Right ventricle myocardium superior (tissue), 1 donor: ENCODE measurements at regions not wholly inside any gene's neighbourhood (a gene's known extent, or its start where the extent isn't known, plus 50 kb on each side); places are given as distances from the start of the nearest gene placed in this dataset.

Source experiments
- ATAC-seq: fragments of 200-7000 bp; cut with Tn5 transposase; one replicate; pipeline ENCODE4 v1.9.1; 2020; ENCODE audit warnings: mild to moderate bottlenecking; ENCODE audit not compliant: poor library complexity
- DNase-seq: peaks from one replicate; pipeline ENCODE4 v3.0.0-alpha.2; 2020
- intact Hi-C: fragments of 100-400 bp; cut with DNase I; formaldehyde crosslinking; loops from one replicate; pipeline ENCODE4 v1.11.2; 2022
- donor health status: DM: no; HTN: yes; CAD: no; lungs with severe emphysema.

GRCh38 chr5:5957737-5958136 is 420.6 kb downstream of the MED10 start:
- ATAC-seq (no peak), DNase-seq (no peak)
- intact Hi-C loops = no loop called here

- intact Hi-C loops = no loop called here
- DNase-seq (no peak), ATAC-seq (no peak)
Observed at GRCh38 chr5:5954275-5954598, 424.1 kb downstream of the MED10 start.

DNA sequence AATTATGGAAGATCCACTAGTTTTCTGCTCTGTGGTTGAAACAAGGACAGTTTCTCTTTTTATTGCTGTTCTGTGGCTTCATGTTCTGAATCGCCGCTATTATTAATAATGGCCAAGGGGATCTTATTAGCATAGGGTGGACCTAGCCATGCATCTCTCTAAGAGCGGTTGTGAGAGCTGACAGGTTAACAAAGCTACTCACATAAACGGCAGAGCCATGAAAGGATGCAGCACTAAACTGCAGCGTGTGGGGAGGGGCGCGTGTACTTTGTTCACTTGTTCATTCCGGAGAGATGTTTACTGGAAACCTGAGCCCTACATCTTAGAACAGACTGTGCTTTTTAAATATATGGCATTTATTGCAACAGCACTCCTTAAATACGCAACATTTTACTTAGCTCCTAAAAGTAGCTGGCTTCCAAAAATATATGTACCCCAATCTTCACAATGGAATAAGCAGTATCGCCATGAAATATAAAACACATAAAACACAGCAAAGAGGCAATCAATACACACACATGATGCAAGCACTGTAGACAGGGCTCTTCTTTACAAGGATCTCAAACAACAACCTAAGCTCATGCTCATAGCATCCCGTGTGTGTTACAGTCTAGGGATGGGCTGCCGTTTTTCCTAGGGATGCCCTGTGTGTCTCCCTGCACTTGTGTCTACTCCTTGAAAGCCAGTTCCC is 424.6 kb downstream of the MED10 start:
- ATAC-seq (no peak), DNase-seq (no peak)
- intact Hi-C loops = no loop called here

- no peak for DNase-seq
- intact Hi-C loops = no loop called here
- no peak for ATAC-seq
Observed at GRCh38 chr5:5951953-5952352, 426.4 kb downstream of the MED10 start.

DNA sequence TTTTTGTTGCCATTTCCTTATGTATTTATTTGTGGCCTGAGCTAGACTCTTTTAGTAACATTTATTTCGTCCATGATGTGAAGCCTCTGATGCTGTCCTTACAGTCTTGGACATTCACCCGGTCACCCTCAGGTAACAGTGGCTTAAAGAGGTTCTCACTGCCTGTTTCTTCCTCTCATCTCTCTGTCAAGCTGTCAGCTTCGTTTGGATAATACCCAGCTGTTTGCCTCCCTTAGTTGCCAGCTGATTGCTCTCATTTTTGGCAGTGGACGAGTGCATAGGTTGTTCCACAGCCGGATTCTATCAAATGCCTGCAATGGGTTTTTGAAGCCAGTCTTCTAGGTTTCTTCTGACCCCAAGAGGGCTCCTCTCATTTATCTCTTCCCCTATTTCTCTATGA is 427.7 kb downstream of the MED10 start:
- DNase-seq (no peak), ATAC-seq (peak; percentile 38)
- intact Hi-C loops = no loop called here

- no peak for ATAC-seq
- no peak for DNase-seq
- intact Hi-C loops = no loop called here
Observed at GRCh38 chr5:5941486-5941885, 436.9 kb downstream of the MED10 start.

- DNase-seq = no peak
- ATAC-seq = no peak
- intact Hi-C loops = no loop called here
Observed at GRCh38 chr5:5939759-5940370, 438.5 kb downstream of the MED10 start.

DNA sequence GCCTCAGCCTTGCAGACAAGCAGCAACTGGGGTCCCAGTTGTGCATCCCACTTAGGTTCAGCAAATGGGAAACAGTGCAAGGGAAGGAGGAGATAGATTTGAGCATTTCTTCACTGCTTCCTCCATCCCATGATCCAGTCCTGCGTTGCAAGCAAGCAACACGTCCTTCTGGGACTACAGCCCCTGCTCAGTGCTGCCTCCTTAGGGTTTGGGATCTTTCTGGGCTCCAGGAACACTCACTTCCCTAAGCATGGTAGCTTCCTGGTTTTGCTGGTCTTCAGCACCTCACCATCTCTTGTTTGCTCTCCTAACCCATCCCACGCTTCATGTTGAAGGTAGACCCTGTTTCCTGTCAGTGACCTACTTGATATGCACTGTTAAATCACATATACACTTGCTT is 444.7 kb downstream of the MED10 start:
- intact Hi-C loops = no loop called here
- ATAC-seq (no peak), DNase-seq (no peak)

- ATAC-seq = no peak
- intact Hi-C loops = no loop called here
- DNase-seq = no peak
Observed at GRCh38 chr5:5932824-5933223, 445.5 kb downstream of the MED10 start.

DNA sequence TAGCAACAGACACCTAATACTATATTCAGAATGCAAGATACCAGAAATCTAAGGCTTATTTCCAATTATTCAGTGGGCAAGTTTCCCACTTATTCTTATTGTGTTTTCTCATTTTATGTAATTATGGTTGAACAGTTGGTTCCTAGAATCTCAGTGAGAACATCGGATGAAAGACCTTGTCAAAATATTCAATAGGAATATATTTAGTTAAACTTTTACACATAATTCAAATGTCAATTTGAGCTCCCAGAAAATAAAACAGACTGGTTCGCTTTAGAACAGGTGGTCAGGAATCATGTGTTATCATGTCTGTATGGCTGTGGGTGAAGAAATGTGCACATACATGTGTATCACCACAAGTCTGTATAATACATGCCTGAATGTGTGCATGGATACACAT is 447.8 kb downstream of the MED10 start:
- ATAC-seq (no peak), DNase-seq (no peak)
- intact Hi-C loops = no loop called here

GRCh38 chr5:5929291-5930020 is 448.9 kb downstream of the MED10 start:
- ATAC-seq (no peak), DNase-seq (no peak)
- intact Hi-C loops = no loop called here

DNA sequence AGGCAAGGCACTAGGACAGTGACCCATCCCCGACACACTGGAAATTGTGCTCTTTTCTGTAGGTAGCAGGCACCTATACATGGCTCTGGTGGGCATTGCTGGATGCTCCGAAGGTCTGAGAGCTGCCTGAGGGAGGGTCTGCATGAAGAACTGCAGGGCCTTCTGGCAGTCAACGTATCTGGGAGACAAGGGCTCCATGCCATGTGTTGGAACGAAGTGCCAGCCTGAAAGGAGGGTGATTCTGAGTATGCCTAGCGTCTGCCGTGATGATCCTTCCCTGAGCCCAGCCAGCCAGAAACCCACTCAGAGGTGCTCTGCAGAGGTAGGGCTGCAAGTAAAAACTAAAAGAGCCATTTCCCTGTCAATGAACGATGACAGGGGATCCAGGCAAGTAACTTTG is 453.2 kb downstream of the MED10 start:
- no peak for DNase-seq
- no peak for ATAC-seq
- intact Hi-C loops = no loop called here

- ATAC-seq (no peak), DNase-seq (no peak)
- intact Hi-C loops = no loop called here
Observed at GRCh38 chr5:5919411-5919810, 458.9 kb downstream of the MED10 start.

- ATAC-seq (no peak), DNase-seq (no peak)
- intact Hi-C loops = no loop called here
Observed at GRCh38 chr5:5906778-5907177, 471.6 kb downstream of the MED10 start.

DNA sequence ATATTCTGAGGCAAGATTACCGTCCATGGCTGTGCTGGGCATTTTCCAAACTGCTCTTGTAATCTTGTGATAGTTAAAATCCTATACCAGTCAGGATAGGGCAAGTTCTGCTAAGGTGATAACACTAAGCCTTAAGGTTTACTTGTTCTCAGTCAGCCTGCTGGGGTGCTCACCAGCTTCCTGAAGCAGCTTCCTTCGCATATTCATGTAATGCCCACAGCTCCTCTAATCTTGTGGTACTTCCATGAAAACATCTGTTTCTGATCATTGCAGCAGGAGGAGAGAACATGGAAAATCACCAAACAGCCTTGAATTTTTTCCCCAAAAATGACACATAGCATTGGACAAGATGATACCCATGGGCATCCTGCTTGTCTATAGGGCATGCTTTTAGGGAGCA is 473.2 kb downstream of the MED10 start:
- ATAC-seq = no peak
- intact Hi-C loops = no loop called here
- DNase-seq = no peak

GRCh38 chr5:5904113-5904512 is 474.2 kb downstream of the MED10 start:
- DNase-seq (no peak), ATAC-seq (no peak)
- intact Hi-C loops = no loop called here

GRCh38 chr5:5902678-5903646 is 475.4 kb downstream of the MED10 start:
- no peak for DNase-seq
- ATAC-seq = no peak
- intact Hi-C loops = no loop called here

DNA sequence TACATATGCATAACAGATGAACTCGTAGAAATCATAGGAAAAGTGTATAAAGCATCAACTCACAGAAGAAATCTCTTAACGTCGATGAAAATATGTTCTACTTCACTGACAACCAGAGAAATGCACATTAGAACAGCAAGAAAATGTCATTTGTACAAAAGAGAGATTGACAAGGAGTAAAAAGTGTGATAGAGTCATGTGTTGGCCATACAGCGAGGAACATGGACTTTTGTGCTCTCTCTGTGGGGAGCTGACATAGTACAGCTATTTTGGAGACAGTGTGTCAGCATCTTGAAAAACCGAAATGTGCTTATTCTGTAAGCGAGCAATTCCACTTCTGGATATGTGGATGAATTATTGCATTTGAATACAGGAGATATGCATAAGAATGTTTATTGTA is 477.9 kb downstream of the ICE1 start:
- no peak for DNase-seq
- ATAC-seq = no peak
- intact Hi-C loops = no loop called here

DNA sequence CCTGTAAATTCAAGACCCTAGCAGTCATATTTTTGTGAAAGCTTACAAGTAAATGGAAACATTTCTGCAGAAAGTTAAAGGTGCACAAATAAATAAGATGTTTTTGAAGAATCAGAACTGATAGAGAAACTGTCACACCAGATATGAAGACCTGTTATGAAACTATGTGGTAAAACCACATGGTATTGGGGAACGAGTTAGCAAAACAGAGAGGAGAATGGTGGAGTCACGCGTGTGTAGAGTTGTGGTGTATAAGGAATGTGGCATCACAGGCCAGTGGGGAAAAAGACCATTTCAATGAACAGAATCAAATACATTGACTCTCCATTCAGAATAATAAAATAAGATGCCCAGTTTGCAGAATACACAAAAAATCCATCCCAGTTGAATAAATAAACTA is 477.2 kb downstream of the ICE1 start:
- no peak for ATAC-seq
- intact Hi-C loops = no loop called here
- DNase-seq = no peak
